ENCODE measurements at regions not wholly inside any gene's neighbourhood (a gene's known extent, or its start where the extent isn't known, plus 50 kb on each side); places are given as distances from the start of the nearest gene placed in this dataset.

GRCh38 chr10:78859769-78860168 lies 209.0 kb upstream of the ZMIZ1 start:
- DNase-seq (ENCODE audit: low spot score): no peak

GRCh38 chr10:78860260-78860914 lies 208.4 kb upstream of the ZMIZ1 start:
- no peak for DNase-seq (ENCODE audit: low spot score)

- DNase-seq (ENCODE audit: low spot score): no peak
Measured at GRCh38 chr10:78861529-78862327, 207.0 kb upstream of the ZMIZ1 start.

- DNase-seq (ENCODE audit: low spot score): no peak
Measured at GRCh38 chr10:78862328-78862640, 206.5 kb upstream of the ZMIZ1 start.

- no peak for DNase-seq (ENCODE audit: low spot score)
Measured at GRCh38 chr10:78863140-78863905, 205.4 kb upstream of the ZMIZ1 start.

GRCh38 chr10:78863906-78864239 lies 204.9 kb upstream of the ZMIZ1 start:
- DNase-seq (ENCODE audit: low spot score): no peak

GRCh38 chr10:78864761-78865537 lies 203.8 kb upstream of the ZMIZ1 start:
- no peak for DNase-seq (ENCODE audit: low spot score)

- no peak for DNase-seq (ENCODE audit: low spot score)
Measured at GRCh38 chr10:78865538-78865875, 203.3 kb upstream of the ZMIZ1 start.

GRCh38 chr10:78865931-78866717 lies 202.6 kb upstream of the ZMIZ1 start:
- no peak for DNase-seq (ENCODE audit: low spot score)

GRCh38 chr10:78866731-78867554 lies 201.8 kb upstream of the ZMIZ1 start:
- no peak for DNase-seq (ENCODE audit: low spot score)

- DNase-seq (ENCODE audit: low spot score): no peak
Measured at GRCh38 chr10:78867555-78867939, 201.2 kb upstream of the ZMIZ1 start.

- DNase-seq (ENCODE audit: low spot score): no peak
Measured at GRCh38 chr10:78868048-78868447, 200.7 kb upstream of the ZMIZ1 start.

GRCh38 chr10:78868456-78868855 lies 200.3 kb upstream of the ZMIZ1 start:
- no peak for DNase-seq (ENCODE audit: low spot score)

GRCh38 chr10:78868861-78869260 lies 199.9 kb upstream of the ZMIZ1 start:
- DNase-seq (ENCODE audit: low spot score): no peak

GRCh38 chr10:78869508-78870454 lies 199.0 kb upstream of the ZMIZ1 start:
- DNase-seq (ENCODE audit: low spot score): no peak

- DNase-seq (ENCODE audit: low spot score): no peak
Measured at GRCh38 chr10:78870458-78870857, 198.3 kb upstream of the ZMIZ1 start.

GRCh38 chr10:78871796-78872195 lies 197.0 kb upstream of the ZMIZ1 start:
- DNase-seq (ENCODE audit: low spot score): no peak

GRCh38 chr10:78873413-78873812 lies 195.4 kb upstream of the ZMIZ1 start:
- DNase-seq (ENCODE audit: low spot score): no peak

GRCh38 chr10:78875331-78875877 lies 193.4 kb upstream of the ZMIZ1 start:
- DNase-seq (ENCODE audit: low spot score): no peak

Data from AG08395 (cell line).